ENCODE measurements at regions not wholly inside any gene's neighbourhood (a gene's known extent, or its start where the extent isn't known, plus 50 kb on each side); places are given as distances from the start of the nearest gene placed in this dataset.

DNA sequence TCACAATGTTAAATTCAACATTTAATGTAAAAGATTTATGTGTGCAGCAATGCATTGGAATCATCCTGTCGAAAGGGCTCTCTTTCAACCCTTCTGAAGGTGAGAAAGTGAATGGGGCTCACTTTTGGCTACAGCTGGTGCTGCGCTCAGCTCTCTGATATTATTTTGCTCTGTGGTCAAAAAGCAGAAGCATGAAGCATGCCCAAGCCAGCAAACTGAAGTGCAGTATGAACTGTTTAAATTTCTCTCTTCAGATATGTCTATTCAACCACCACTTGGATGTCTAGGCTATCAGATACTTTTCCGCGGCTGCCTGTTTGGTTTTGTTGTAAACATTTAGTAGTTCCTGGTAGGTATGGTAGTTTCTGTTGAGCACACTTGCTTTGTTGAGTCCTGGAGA is 216.9 kb upstream of the TMPRSS15 start:
- no peak for DNase-seq (ENCODE audit: extremely low spot score)
- CTCF ChIA-PET, result no interaction called here
- TF ChIP-seq, protein P1, sequence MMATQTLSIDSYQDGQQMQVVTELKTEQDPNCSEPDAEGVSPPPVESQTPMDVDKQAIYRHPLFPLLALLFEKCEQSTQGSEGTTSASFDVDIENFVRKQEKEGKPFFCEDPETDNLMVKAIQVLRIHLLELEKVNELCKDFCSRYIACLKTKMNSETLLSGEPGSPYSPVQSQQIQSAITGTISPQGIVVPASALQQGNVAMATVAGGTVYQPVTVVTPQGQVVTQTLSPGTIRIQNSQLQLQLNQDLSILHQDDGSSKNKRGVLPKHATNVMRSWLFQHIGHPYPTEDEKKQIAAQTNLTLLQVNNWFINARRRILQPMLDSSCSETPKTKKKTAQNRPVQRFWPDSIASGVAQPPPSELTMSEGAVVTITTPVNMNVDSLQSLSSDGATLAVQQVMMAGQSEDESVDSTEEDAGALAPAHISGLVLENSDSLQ (IDR thresholded peaks at IDR 0.05), result no peak
- TF ChIP-seq LEF1 (IDR thresholded peaks at IDR 0.05; ENCODE audit: borderline replicate concordance), result no peak
- no peak for TF ChIP-seq CTBP1 (IDR thresholded peaks at IDR 0.05; ENCODE audit: borderline replicate concordance)
- TF ChIP-seq ARNT (IDR thresholded peaks at IDR 0.05), result no peak
- TF ChIP-seq SUZ12 (IDR thresholded peaks at IDR 0.05), result no peak
- no peak for TF ChIP-seq TARDBP (IDR thresholded peaks at IDR 0.05)
- TF ChIP-seq SP1 (IDR thresholded peaks at IDR 0.05), result no peak
- no peak for TF ChIP-seq FOXA1 (IDR thresholded peaks at IDR 0.05)
- no peak for TF ChIP-seq HDGF (IDR thresholded peaks at IDR 0.05; ENCODE audit: borderline replicate concordance)
- no peak for TF ChIP-seq ELF4 (IDR thresholded peaks at IDR 0.05)
- no peak for TF ChIP-seq FOXK2 (IDR thresholded peaks at IDR 0.05)
- TF ChIP-seq NFRKB (IDR thresholded peaks at IDR 0.05), result no peak
- no peak for TF ChIP-seq FOXM1 (IDR thresholded peaks at IDR 0.05; ENCODE audit: borderline replicate concordance)
- TF ChIP-seq ZNF384 (IDR thresholded peaks at IDR 0.05), result no peak
- TF ChIP-seq BHLHE40 (IDR thresholded peaks at IDR 0.05; ENCODE audit: borderline replicate concordance), result no peak
- no peak for TF ChIP-seq L3MBTL2 (conservative IDR thresholded peaks at IDR 0.05)
- POLR2A ChIA-PET, result no interaction called here

DNA sequence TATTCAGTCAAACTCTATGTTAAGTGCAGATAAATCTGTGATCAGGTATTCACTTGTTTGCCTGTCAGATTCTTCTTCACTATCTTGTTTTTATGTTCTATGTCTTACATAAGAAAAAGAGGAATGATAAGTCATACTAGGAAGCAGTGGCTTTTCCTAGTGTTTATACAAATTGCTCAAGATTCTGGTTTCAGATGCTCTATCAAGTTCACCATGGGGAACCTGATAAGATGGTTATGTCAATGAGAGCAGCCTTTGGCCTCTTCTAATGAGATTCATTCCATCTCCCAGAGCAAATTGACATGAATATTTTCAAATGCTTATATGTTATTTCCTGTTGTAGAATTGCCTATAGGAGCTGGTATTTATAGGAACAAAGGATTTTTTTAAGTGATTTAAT is 218.8 kb upstream of the TMPRSS15 start:
- no peak for DNase-seq (ENCODE audit: extremely low spot score)
- ChIA-PET CTCF (no interaction called here), POLR2A (no interaction called here)
- TF ChIP-seq SUZ12 (IDR thresholded peaks at IDR 0.05) (no peak), ELF4 (IDR thresholded peaks at IDR 0.05) (no peak), ZNF384 (IDR thresholded peaks at IDR 0.05) (no peak), NFRKB (IDR thresholded peaks at IDR 0.05) (no peak), TARDBP (IDR thresholded peaks at IDR 0.05) (no peak), BHLHE40 (IDR thresholded peaks at IDR 0.05; ENCODE audit: borderline replicate concordance) (no peak), ARNT (IDR thresholded peaks at IDR 0.05) (no peak), L3MBTL2 (conservative IDR thresholded peaks at IDR 0.05) (no peak), HDGF (IDR thresholded peaks at IDR 0.05; ENCODE audit: borderline replicate concordance) (no peak), LEF1 (IDR thresholded peaks at IDR 0.05; ENCODE audit: borderline replicate concordance) (no peak)

DNA sequence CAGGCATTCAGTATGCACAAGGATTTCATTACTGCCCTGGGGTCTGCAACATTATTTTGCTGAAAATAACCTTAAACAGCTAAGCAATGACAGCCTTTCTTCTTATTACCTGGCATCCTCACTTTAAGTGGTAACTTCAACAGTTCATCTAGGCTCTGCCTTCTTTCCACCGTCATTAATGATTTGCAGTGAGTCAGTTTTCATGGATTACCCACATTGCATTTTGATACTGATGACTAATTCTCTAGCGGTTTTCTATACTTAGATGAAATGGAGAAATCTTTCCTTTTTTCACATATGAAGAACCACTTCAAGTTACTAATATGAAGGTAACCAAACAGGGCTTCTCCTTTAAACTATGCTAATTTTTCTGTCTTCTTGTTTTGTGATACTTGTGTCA is 226.9 kb upstream of the TMPRSS15 start:
- TF ChIP-seq L3MBTL2 (conservative IDR thresholded peaks at IDR 0.05) (no peak), FOXA1 (IDR thresholded peaks at IDR 0.05) (no peak), NFRKB (IDR thresholded peaks at IDR 0.05) (no peak), FOXM1 (IDR thresholded peaks at IDR 0.05; ENCODE audit: borderline replicate concordance) (no peak), HDGF (IDR thresholded peaks at IDR 0.05; ENCODE audit: borderline replicate concordance) (no peak), BHLHE40 (IDR thresholded peaks at IDR 0.05; ENCODE audit: borderline replicate concordance) (no peak), SP1 (IDR thresholded peaks at IDR 0.05) (no peak), ZNF384 (IDR thresholded peaks at IDR 0.05) (no peak), FOXK2 (IDR thresholded peaks at IDR 0.05) (no peak), ELF4 (IDR thresholded peaks at IDR 0.05) (no peak), SUZ12 (IDR thresholded peaks at IDR 0.05) (no peak), TARDBP (IDR thresholded peaks at IDR 0.05) (no peak), CTBP1 (IDR thresholded peaks at IDR 0.05; ENCODE audit: borderline replicate concordance) (no peak), ARNT (IDR thresholded peaks at IDR 0.05) (no peak), LEF1 (IDR thresholded peaks at IDR 0.05; ENCODE audit: borderline replicate concordance) (no peak)
- TF ChIP-seq, protein P1 (IDR thresholded peaks at IDR 0.05), result no peak
- ChIA-PET CTCF (interaction anchor here (0.6 kb wide), 1 partner anchor 55 kb away, joined by 3 read pairs; no protein-coding TSS in a partner anchor), POLR2A (no interaction called here)
- DNase-seq (ENCODE audit: extremely low spot score), result no peak

DNA sequence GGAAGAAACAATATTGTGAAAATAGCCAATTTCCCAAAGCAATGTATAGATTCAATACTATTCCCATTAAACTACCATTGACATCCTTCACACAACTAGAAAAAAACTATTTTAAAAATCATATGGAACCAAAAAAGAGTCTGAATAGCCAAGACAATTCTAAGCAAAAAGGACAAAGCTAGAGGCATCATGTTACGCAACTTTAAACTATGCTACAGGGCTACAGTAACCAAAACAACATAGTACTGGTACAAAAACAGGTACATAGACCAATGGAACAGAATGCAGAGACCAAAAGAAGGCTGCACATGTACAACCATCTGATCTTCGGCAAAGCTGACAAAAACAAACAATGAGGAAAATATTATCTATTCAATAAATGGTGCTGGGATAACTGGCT is 233.3 kb upstream of the TMPRSS15 start:
- DNase-seq (ENCODE audit: extremely low spot score), result no peak
- CTCF ChIA-PET, result no interaction called here
- no peak for TF ChIP-seq ARNT (IDR thresholded peaks at IDR 0.05)
- no peak for TF ChIP-seq FOXA1 (IDR thresholded peaks at IDR 0.05)
- no peak for TF ChIP-seq BHLHE40 (IDR thresholded peaks at IDR 0.05; ENCODE audit: borderline replicate concordance)
- no peak for TF ChIP-seq ZNF384 (IDR thresholded peaks at IDR 0.05)
- TF ChIP-seq SP1 (IDR thresholded peaks at IDR 0.05), result no peak
- POLR2A ChIA-PET, result no interaction called here

DNA sequence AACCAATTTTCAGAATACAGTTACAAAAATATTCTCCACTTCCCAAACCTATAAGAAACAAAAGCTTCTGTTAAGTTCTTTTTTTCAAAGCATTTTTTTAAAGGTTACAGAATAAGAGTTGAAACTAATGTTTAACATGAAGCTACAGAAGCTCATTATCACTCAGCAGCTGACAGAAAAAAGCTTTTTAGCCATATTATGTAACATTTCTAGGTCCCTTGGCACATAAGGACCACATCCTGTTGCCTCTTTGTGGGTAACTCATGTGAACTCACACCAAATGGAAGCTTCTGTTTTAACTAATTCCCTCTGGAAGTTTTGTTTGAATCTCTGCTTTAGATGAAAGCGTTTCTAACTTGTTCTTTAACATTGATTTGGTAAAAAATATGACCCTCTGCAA is 242.5 kb upstream of the TMPRSS15 start:
- POLR2A ChIA-PET, result no interaction called here
- no peak for DNase-seq (ENCODE audit: extremely low spot score)
- TF ChIP-seq HDGF (IDR thresholded peaks at IDR 0.05; ENCODE audit: borderline replicate concordance), result no peak
- CTCF ChIA-PET, result no interaction called here

DNA sequence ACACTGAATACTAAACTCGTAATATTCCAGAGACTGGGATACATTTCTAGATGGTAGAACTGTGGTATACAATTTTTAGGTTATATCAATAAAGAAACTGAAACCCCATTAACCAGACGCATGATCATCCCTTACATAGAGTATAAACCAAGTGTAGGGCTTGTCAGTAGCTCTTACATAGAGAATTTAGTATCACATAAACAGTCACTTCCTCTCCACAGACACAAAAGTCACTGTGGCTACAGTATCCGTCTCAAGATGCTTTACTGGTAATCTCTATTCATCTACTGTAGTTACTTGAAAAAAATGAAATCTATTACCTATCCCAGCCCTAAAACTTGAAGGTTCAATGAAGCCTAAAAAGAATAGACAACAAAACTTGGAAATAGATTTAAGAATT is 252.3 kb upstream of the TMPRSS15 start:
- no peak for DNase-seq (ENCODE audit: extremely low spot score)
- TF ChIP-seq FOXM1 (IDR thresholded peaks at IDR 0.05; ENCODE audit: borderline replicate concordance) (no peak), SUZ12 (IDR thresholded peaks at IDR 0.05) (no peak), CTBP1 (IDR thresholded peaks at IDR 0.05; ENCODE audit: borderline replicate concordance) (no peak), TARDBP (IDR thresholded peaks at IDR 0.05) (no peak), SP1 (IDR thresholded peaks at IDR 0.05) (no peak), FOXK2 (IDR thresholded peaks at IDR 0.05) (no peak), BHLHE40 (IDR thresholded peaks at IDR 0.05; ENCODE audit: borderline replicate concordance) (no peak), HDGF (IDR thresholded peaks at IDR 0.05; ENCODE audit: borderline replicate concordance) (no peak), ARNT (IDR thresholded peaks at IDR 0.05) (no peak), ZNF384 (IDR thresholded peaks at IDR 0.05) (no peak), L3MBTL2 (conservative IDR thresholded peaks at IDR 0.05) (no peak)
- TF ChIP-seq, protein P1 (IDR thresholded peaks at IDR 0.05), result no peak
- ChIA-PET POLR2A (no interaction called here), CTCF (no interaction called here)

DNA sequence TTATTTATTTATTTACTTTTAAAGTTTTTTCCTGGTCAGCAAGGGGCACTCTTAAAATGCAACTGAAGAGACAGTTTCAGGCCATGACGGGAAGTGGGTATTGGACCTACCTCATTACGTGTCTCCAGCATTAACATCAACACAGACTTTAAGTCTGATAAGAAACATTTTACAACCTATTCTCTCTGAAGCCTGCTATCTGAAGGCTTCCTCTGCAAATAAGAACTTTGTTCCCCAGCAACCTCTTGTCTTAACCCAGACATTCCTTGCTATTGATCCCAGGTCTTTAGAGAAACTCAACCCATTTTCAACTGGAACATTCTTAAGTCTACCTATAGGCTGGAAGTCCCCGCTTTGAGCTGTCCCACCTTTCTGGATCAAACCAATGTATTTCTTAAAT is 258.3 kb upstream of the TMPRSS15 start:
- ChIA-PET CTCF (no interaction called here), POLR2A (no interaction called here)
- TF ChIP-seq L3MBTL2 (conservative IDR thresholded peaks at IDR 0.05) (no peak), ELF4 (IDR thresholded peaks at IDR 0.05) (no peak), ARNT (IDR thresholded peaks at IDR 0.05) (no peak), FOXM1 (IDR thresholded peaks at IDR 0.05; ENCODE audit: borderline replicate concordance) (no peak), HDGF (IDR thresholded peaks at IDR 0.05; ENCODE audit: borderline replicate concordance) (no peak), BHLHE40 (IDR thresholded peaks at IDR 0.05; ENCODE audit: borderline replicate concordance) (no peak), ZNF384 (IDR thresholded peaks at IDR 0.05) (no peak), SP1 (IDR thresholded peaks at IDR 0.05) (no peak), NFRKB (IDR thresholded peaks at IDR 0.05) (no peak), FOXA1 (IDR thresholded peaks at IDR 0.05) (no peak), TARDBP (IDR thresholded peaks at IDR 0.05) (no peak), FOXK2 (IDR thresholded peaks at IDR 0.05) (no peak)
- DNase-seq (ENCODE audit: extremely low spot score), result no peak

Measured in HEK293T (cell line).